ENCODE measurements at regions not wholly inside any gene's neighbourhood (a gene's known extent, or its start where the extent isn't known, plus 50 kb on each side); places are given as distances from the start of the nearest gene placed in this dataset.
A peak's percentile ranks its signal among the peaks of the same experiment; 100 is the strongest.

- no peaks in the 10 kb centered on the region for H3K27me3 Mint-ChIP-seq (ENCODE audit: low read depth)
- Histone ChIP-seq H3K79me2 (ENCODE audit: insufficient read depth, low read length) (no peaks in the 10 kb centered on the region), H4K5ac (ENCODE audit: insufficient read length, low read depth, low read length) (no peak overlapping the region), H4K91ac (ENCODE audit: insufficient read length, low read depth, low read length) (no peak overlapping the region), H3K23ac (ENCODE audit: insufficient read length, low read depth, low read length) (no peak overlapping the region), H2BK20ac (ENCODE audit: low read depth, low read length, poor library complexity, severe bottlenecking) (no peak overlapping the region), H3K4me2 (ENCODE audit: insufficient read depth, insufficient read length, low read length) (no peak overlapping the region), H3T11ph (ENCODE audit: low read length) (no peak overlapping the region), H3K56ac (ENCODE audit: insufficient read length, low read depth, low read length) (no peak overlapping the region), H2BK12ac (ENCODE audit: insufficient read length, low read depth, low read length) (no peak overlapping the region), H3K18ac (ENCODE audit: insufficient read length, low read depth, low read length) (no peak overlapping the region), H4K8ac (replicated peaks; ENCODE audit: insufficient read length, low read depth, low read length) (no peak overlapping the region), H3K9me3 (ENCODE audit: control insufficient read depth, low read depth, low read length) (no peaks in the 10 kb centered on the region), H3K79me1 (ENCODE audit: insufficient read depth, low read depth, low read length, poor library complexity, severe bottlenecking) (no peaks in the 10 kb centered on the region), H2BK15ac (ENCODE audit: low read depth, low read length) (no peak overlapping the region), H3K4ac (ENCODE audit: low read depth, low read length) (no peak overlapping the region), H3K27ac (ENCODE audit: insufficient read length, low read depth, low read length) (no peak overlapping the region), H4K20me1 (ENCODE audit: control insufficient read depth, insufficient read depth, insufficient read length) (no peaks in the 10 kb centered on the region), H3K14ac (ENCODE audit: insufficient read depth, low read length) (no peak overlapping the region), H2AK5ac (ENCODE audit: insufficient read length, low read length) (no peak overlapping the region), H3K27me3 (ENCODE audit: insufficient read depth, low read length) (no peaks in the 10 kb centered on the region), H2BK5ac (ENCODE audit: insufficient read length, low read length) (no peak overlapping the region), H2AFZ (ENCODE audit: low read length) (no peak overlapping the region), H2BK120ac (ENCODE audit: low read depth, low read length, poor library complexity, severe bottlenecking) (no peak overlapping the region), H3K4me1 (ENCODE audit: insufficient read depth, low read length) (no peaks in the 10 kb centered on the region), H3K9ac (ENCODE audit: extremely low read depth, insufficient read length, low read length) (no peak overlapping the region), H3K23me2 (ENCODE audit: insufficient read length, low read depth, low read length, poor library complexity, severe bottlenecking) (no peaks in the 10 kb centered on the region)
- H3K36me3 Mint-ChIP-seq (ENCODE audit: insufficient read depth in 1 of 3, low read depth in 3 of 3) = 0 out of 7 replicates have a peak, but pooled peaks cover 0 to 4% (median 0%) of the 10 kb centered on the region in 3 experiments
- TF ChIP-seq CTCF (conservative IDR thresholded peaks at IDR 0.05) = no peak
- H3K9me3 Mint-ChIP-seq = peaks cover 0 to 4% of the 10 kb centered on the region in 2 experiments; a peak in 1 of 5 replicates
- WGBS (ENCODE audit: extremely low coverage, insufficient read length, low lambda C conversion rate) = no CpG with 5 or more reads among the region's 1 CpG
- no peak for DNase-seq
- H3K27ac Mint-ChIP-seq = 0 out of 7 replicates have a peak overlapping the region, but pooled peaks of 1 of the 3 experiments have one; percentile 1
- no peak overlapping the region for H3K4me3 Mint-ChIP-seq
- peaks cover 18 to 19% of the 10 kb centered on the region in 2 experiments for H3K4me1 Mint-ChIP-seq
Measured at GRCh38 chr12:59499774-59500173, 96.1 kb upstream of the SLC16A7 start.
